Stomach (tissue), 8 donors: ENCODE measurements at regions not wholly inside any gene's neighbourhood (a gene's known extent, or its start where the extent isn't known, plus 50 kb on each side); places are given as distances from the start of the nearest gene placed in this dataset.

Source experiments
- DNase-seq, 2 donors: peaks; one replicate each; pipeline versions ENCODE4 v3.0.0 to v3.0.0-alpha.2; 2013 to 2019
- H3K27ac ChIP-seq, 5 donors: fragments of 200-600 bp in 4 of 5; sonication (generic) in 4 of 5; one replicate each; pipeline ENCODE4 v1.5.1; 2013 to 2019; ENCODE audit warnings: mild to moderate bottlenecking in 1 of 5, moderate library complexity in 1 of 5
- H3K27me3 ChIP-seq, 3 donors: fragments of 200-600 bp; sonication (generic); one replicate each; pipeline ENCODE4 v1.5.1; 2017 to 2019; ENCODE audit warnings: mixed run types in 1 of 3
- H3K36me3 ChIP-seq, 4 donors: fragments of 200-600 bp; sonication (generic); 1 replicate in 3 of 4; 2 replicates in 1 of 4; pipeline ENCODE4 v1.5.1; 2016 to 2019
- H3K4me1 ChIP-seq, 4 donors: fragments of 200-600 bp; sonication (generic); one replicate each; pipeline ENCODE4 v1.5.1; 2016 to 2019
- H3K4me3 ChIP-seq, 4 donors: fragments of 200-600 bp; sonication (generic) in 3 of 4; one replicate each; pipeline ENCODE4 v1.5.1; 2016 to 2019; ENCODE audit warnings: mild to moderate bottlenecking in 1 of 4
- H3K9me3 ChIP-seq, 4 donors: fragments of 200-600 bp; sonication (generic); one replicate each; pipeline ENCODE4 v1.5.1; 2016 to 2019
- CTCF ChIP-seq, 7 experiments: fragments of 450-650 bp in 4 of 7; fragments of 200-600 bp in 3 of 7; sonication (generic) in 3 of 7; IDR thresholded peaks; one replicate each; pipeline ENCODE4 v1.5.1; 2016 to 2019; ENCODE audit warnings: antibody characterized with exemption in 7 of 7, control low read depth in 2 of 7, mild to moderate bottlenecking in 1 of 7
- EP300 ChIP-seq: sonication (generic); formaldehyde crosslinking; IDR thresholded peaks from one replicate; pipeline ENCODE4 v1.6.1; 2017; ENCODE audit warnings: antibody characterized with exemption
- POLR2A ChIP-seq, 4 donors: fragments of 450-650 bp; IDR thresholded peaks; one replicate each; pipeline ENCODE4 v1.6.1; 2016; ENCODE audit warnings: antibody characterized with exemption in 4 of 4, control low read depth in 2 of 4, mild to moderate bottlenecking in 1 of 4, moderate library complexity in 1 of 4
- POLR2AphosphoS5 ChIP-seq, 3 donors: sonication (generic); formaldehyde crosslinking; IDR thresholded peaks; one replicate each; pipeline ENCODE4 v1.6.1; 2016; ENCODE audit warnings: antibody characterized with exemption in 3 of 3
- WGBS, 5 donors: extraction: QIAGEN DNeasy Blood & Tissue Kit in 3 of 5; methylation state at CpG; one replicate each; pipeline versions ENCODE4 v1.1.5 to v1.1.7; 2013 to 2018; 5-methylcytosine and 5-hydroxymethylcytosine counted together
- intact Hi-C: fragments of 100-400 bp; cut with DNase I; formaldehyde crosslinking; loops from one replicate; pipeline ENCODE4 v1.15.1; 2023; ENCODE audit warnings: low total_unique reads
- donor health status: healthy with polysubstance abuse.
- donor health status: Bipolar disorder and iron deficiency.
- donor health status: healthy.

GRCh38 chr6:71567562-71567961 lies 279.0 kb downstream of the OGFRL1 start:
- Histone ChIP-seq H3K27me3 (no peaks in the 10 kb centered on the region), H3K36me3 (no peaks in the 10 kb centered on the region), H3K27ac (no peak overlapping the region), H3K4me1 (no peaks in the 10 kb centered on the region), H3K4me3 (no peak overlapping the region), H3K9me3 (no peaks in the 10 kb centered on the region)
- intact Hi-C loops: no loop called here
- TF ChIP-seq POLR2AphosphoS5 (IDR thresholded peaks at IDR 0.05) (no peak), CTCF (IDR thresholded peaks at IDR 0.05) (no peak), POLR2A (IDR thresholded peaks at IDR 0.05) (no peak), EP300 (no peak)
- DNase-seq: no peak

- intact Hi-C loops: no loop called here
- Histone ChIP-seq H3K27me3 (no peaks in the 10 kb centered on the region), H3K4me1 (no peaks in the 10 kb centered on the region), H3K36me3 (no peaks in the 10 kb centered on the region), H3K4me3 (no peak overlapping the region), H3K9me3 (no peaks in the 10 kb centered on the region), H3K27ac (no peak overlapping the region)
- no peak for TF ChIP-seq EP300
- no peak for TF ChIP-seq POLR2A (IDR thresholded peaks at IDR 0.05)
- no peak for TF ChIP-seq POLR2AphosphoS5 (IDR thresholded peaks at IDR 0.05)
- TF ChIP-seq CTCF (IDR thresholded peaks at IDR 0.05): no peak
- DNase-seq: no peak
Observed at GRCh38 chr6:71577766-71578165, 289.2 kb downstream of the OGFRL1 start.

- intact Hi-C loops: no loop called here
- Histone ChIP-seq H3K4me1 (no peaks in the 10 kb centered on the region), H3K9me3 (peaks cover 0 to 9% (median 3%) of the 10 kb centered on the region in 4 donors), H3K4me3 (no peak overlapping the region), H3K27ac (no peak overlapping the region), H3K36me3 (no peaks in the 10 kb centered on the region), H3K27me3 (no peaks in the 10 kb centered on the region)
- WGBS, 5 donors: 16 to 33% (median 28%) methylated on average over 1 of the region's 1 CpG
- TF ChIP-seq POLR2AphosphoS5 (IDR thresholded peaks at IDR 0.05): no peak
- TF ChIP-seq POLR2A (IDR thresholded peaks at IDR 0.05): no peak
- no peak for TF ChIP-seq EP300
- TF ChIP-seq CTCF (IDR thresholded peaks at IDR 0.05): no peak
- no peak for DNase-seq
Observed at GRCh38 chr6:71579902-71580301, 291.3 kb downstream of the OGFRL1 start.

- DNase-seq: no peak
- no peak overlapping the region for H3K27ac ChIP-seq
- whole genome bisulfite sequencing, 5 donors: 19 to 59% (median 50%) methylated on average over 1 of the region's 1 CpG
- H3K4me3 ChIP-seq: no peak overlapping the region
- no peaks in the 10 kb centered on the region for H3K4me1 ChIP-seq
- H3K27me3 ChIP-seq: no peaks in the 10 kb centered on the region
- no peak for TF ChIP-seq EP300
- no peak for TF ChIP-seq POLR2AphosphoS5 (IDR thresholded peaks at IDR 0.05)
- TF ChIP-seq CTCF (IDR thresholded peaks at IDR 0.05): no peak
- intact Hi-C loops: no loop called here
- H3K9me3 ChIP-seq: peaks cover 0 to 16% (median 3%) of the 10 kb centered on the region in 4 donors
- no peaks in the 10 kb centered on the region for H3K36me3 ChIP-seq
Observed at GRCh38 chr6:71582820-71583219, 294.2 kb downstream of the OGFRL1 start.
